HG03045 (cell line): ENCODE measurements at regions not wholly inside any gene's neighbourhood (a gene's known extent, or its start where the extent isn't known, plus 50 kb on each side); places are given as distances from the start of the nearest gene placed in this dataset.

Experiments used
- ATAC-seq: cut with Tn5 transposase; IDR thresholded peaks from one replicate; pipeline ENCODE4 v1.9.1; 2021; ENCODE audit warnings: mild to moderate bottlenecking, moderate library complexity; ENCODE audit not compliant: unreplicated experiment

GRCh38 chr11:29959488-29959887 lies 57.3 kb downstream of the KCNA4 start:
- ATAC-seq = no peak

GRCh38 chr11:29957431-29957830 lies 59.4 kb downstream of the KCNA4 start:
- ATAC-seq = no peak

- no peak for ATAC-seq
Measured at GRCh38 chr11:29956076-29956556, 60.7 kb downstream of the KCNA4 start.

- no peak for ATAC-seq
Measured at GRCh38 chr11:29943347-29943746, 73.5 kb downstream of the KCNA4 start.

GRCh38 chr11:29937526-29937925 lies 79.3 kb downstream of the KCNA4 start:
- ATAC-seq = no peak

- ATAC-seq = no peak
Measured at GRCh38 chr11:29934115-29934638, 82.7 kb downstream of the KCNA4 start.

- no peak for ATAC-seq
Measured at GRCh38 chr11:29916040-29916439, 100.8 kb downstream of the KCNA4 start.

GRCh38 chr11:29914203-29914930 lies 102.5 kb downstream of the KCNA4 start:
- no peak for ATAC-seq

- ATAC-seq = no peak
Measured at GRCh38 chr11:29913352-29913751, 103.5 kb downstream of the KCNA4 start.

GRCh38 chr11:29900382-29900781 lies 116.4 kb downstream of the KCNA4 start:
- ATAC-seq = no peak

- no peak for ATAC-seq
Measured at GRCh38 chr11:29879560-29879959, 137.3 kb downstream of the KCNA4 start.

GRCh38 chr11:29876192-29876591 lies 140.6 kb downstream of the KCNA4 start:
- no peak for ATAC-seq

- no peak for ATAC-seq
Measured at GRCh38 chr11:29847219-29847618, 169.6 kb downstream of the KCNA4 start.

- ATAC-seq = no peak
Measured at GRCh38 chr11:29844701-29845379, 172.0 kb downstream of the KCNA4 start.

- no peak for ATAC-seq
Measured at GRCh38 chr11:29844031-29844430, 172.8 kb downstream of the KCNA4 start.

GRCh38 chr11:29842061-29842460 lies 174.8 kb downstream of the KCNA4 start:
- ATAC-seq = no peak

- ATAC-seq = no peak
Measured at GRCh38 chr11:29826878-29827277, 190.0 kb downstream of the KCNA4 start.

- ATAC-seq = no peak
Measured at GRCh38 chr11:29816359-29816758, 200.5 kb downstream of the KCNA4 start.

- no peak for ATAC-seq
Measured at GRCh38 chr11:29809121-29809520, 207.7 kb downstream of the KCNA4 start.

- ATAC-seq = no peak
Measured at GRCh38 chr11:29802522-29802921, 214.3 kb downstream of the KCNA4 start.

GRCh38 chr11:29801561-29801960 lies 215.3 kb downstream of the KCNA4 start:
- no peak for ATAC-seq

- ATAC-seq = no peak
Measured at GRCh38 chr11:29786092-29786491, 230.7 kb downstream of the KCNA4 start.
